ENCODE measurements at regions not wholly inside any gene's neighbourhood (a gene's known extent, or its start where the extent isn't known, plus 50 kb on each side); places are given as distances from the start of the nearest gene placed in this dataset.
"Not testable (repeated sequence)": the region's sequence is repeated elsewhere in the genome, so short reads cannot be mapped to it uniquely, and the experiment has no call there.

- DNase-seq: no peak
These were observed 139.6 kb upstream of the SALL1 start for GRCh38 chr16:51290442-51291285.

- DNase-seq: no peak
These were observed 138.3 kb upstream of the SALL1 start for GRCh38 chr16:51289336-51289735.

GRCh38 chr16:51287121-51287755, 136.2 kb upstream of the SALL1 start:
- no peak for DNase-seq

- no peak for DNase-seq
These were observed 135.2 kb upstream of the SALL1 start for GRCh38 chr16:51286272-51286671.

GRCh38 chr16:51276336-51276735, 125.3 kb upstream of the SALL1 start:
- DNase-seq: no peak

GRCh38 chr16:51272420-51272819, 121.3 kb upstream of the SALL1 start:
- DNase-seq: no peak

- no peak for DNase-seq
These were observed 120.2 kb upstream of the SALL1 start for GRCh38 chr16:51271156-51271701.

GRCh38 chr16:51268237-51268636, 117.2 kb upstream of the SALL1 start:
- no peak for DNase-seq

GRCh38 chr16:51267681-51268080, 116.6 kb upstream of the SALL1 start:
- DNase-seq: no peak

- no peak for DNase-seq
These were observed 111.4 kb upstream of the SALL1 start for GRCh38 chr16:51262428-51262827.

GRCh38 chr16:51261919-51262318, 110.8 kb upstream of the SALL1 start:
- DNase-seq: no peak

GRCh38 chr16:51255349-51255972, 104.4 kb upstream of the SALL1 start:
- no peak for DNase-seq

- DNase-seq: not testable (repeated sequence)
These were observed 103.3 kb upstream of the SALL1 start for GRCh38 chr16:51254390-51254789.

- no peak for DNase-seq
These were observed 97.1 kb upstream of the SALL1 start for GRCh38 chr16:51248217-51248616.

- no peak for DNase-seq
These were observed 94.6 kb upstream of the SALL1 start for GRCh38 chr16:51245658-51245995.

- DNase-seq: no peak
These were observed 94.0 kb upstream of the SALL1 start for GRCh38 chr16:51244887-51245657.

GRCh38 chr16:51243936-51244436, 92.9 kb upstream of the SALL1 start:
- DNase-seq: no peak

GRCh38 chr16:51242296-51242994, 91.4 kb upstream of the SALL1 start:
- no peak for DNase-seq

- no peak for DNase-seq
These were observed 88.1 kb upstream of the SALL1 start for GRCh38 chr16:51239196-51239595.

- no peak for DNase-seq
These were observed 86.8 kb upstream of the SALL1 start for GRCh38 chr16:51237861-51238378.

GRCh38 chr16:51237207-51237606, 86.1 kb upstream of the SALL1 start:
- no peak for DNase-seq

- DNase-seq: no peak
These were observed 85.5 kb upstream of the SALL1 start for GRCh38 chr16:51236583-51236982.
